ENCODE measurements at regions not wholly inside any gene's neighbourhood (a gene's known extent, or its start where the extent isn't known, plus 50 kb on each side); places are given as distances from the start of the nearest gene placed in this dataset.

- TF ChIP-seq CTCF (IDR thresholded peaks at IDR 0.05): no peak
- no peak for DNase-seq
- no peak for ATAC-seq
- no CpG with 5 or more reads among the region's 2 CpGs for WGBS (ENCODE audit: insufficient coverage)
- Mint-ChIP-seq H3K4me3 (no peak overlapping the region), H3K27ac (no peak overlapping the region), H3K4me1 (no peaks in the 10 kb centered on the region), H3K9me3 (no peaks in the 10 kb centered on the region), H3K27me3 (ENCODE audit: low read depth in 2 of 2) (peaks cover 0 to 3% of the 10 kb centered on the region in 2 donors), H3K36me3 (no peaks in the 10 kb centered on the region)
- intact Hi-C loops (cut with micrococcal nuclease): no loop called here
- H3K27ac ChIP-seq (ENCODE audit: low read length): no peak overlapping the region
- H3K27me3 ChIP-seq (ENCODE audit: control insufficient read depth, insufficient read depth, low read length): no peaks in the 10 kb centered on the region
- no peaks in the 10 kb centered on the region for H3K9me3 ChIP-seq (ENCODE audit: control insufficient read depth, insufficient read depth, low read length)
- peaks cover 8% of the 10 kb centered on the region for H3K4me1 ChIP-seq (ENCODE audit: control insufficient read depth, insufficient read depth, low read length)
- no peak overlapping the region for H3K4me3 ChIP-seq (ENCODE audit: low read length)
- H3K36me3 ChIP-seq (ENCODE audit: control insufficient read depth, insufficient read depth, low read length): no peaks in the 10 kb centered on the region
These were observed 209.7 kb downstream of the BCAT1 start for GRCh38 chr12:24739106-24739779.

- Histone ChIP-seq H3K4me1 (ENCODE audit: control insufficient read depth, insufficient read depth, low read length) (peaks cover 8% of the 10 kb centered on the region), H3K27ac (ENCODE audit: low read length) (no peak overlapping the region), H3K36me3 (ENCODE audit: control insufficient read depth, insufficient read depth, low read length) (no peaks in the 10 kb centered on the region), H3K9me3 (ENCODE audit: control insufficient read depth, insufficient read depth, low read length) (no peaks in the 10 kb centered on the region), H3K27me3 (ENCODE audit: control insufficient read depth, insufficient read depth, low read length) (no peaks in the 10 kb centered on the region), H3K4me3 (ENCODE audit: low read length) (no peak overlapping the region)
- intact Hi-C loops (cut with micrococcal nuclease): no loop called here
- no peak overlapping the region for H3K4me3 Mint-ChIP-seq
- WGBS (ENCODE audit: insufficient coverage): 100% methylated on average over 1 of the region's 2 CpGs
- no peak for DNase-seq
- ATAC-seq: no peak
- no peaks in the 10 kb centered on the region for H3K9me3 Mint-ChIP-seq
- TF ChIP-seq CTCF (IDR thresholded peaks at IDR 0.05): no peak
- H3K36me3 Mint-ChIP-seq: no peaks in the 10 kb centered on the region
- H3K27me3 Mint-ChIP-seq (ENCODE audit: low read depth in 2 of 2): peaks cover 0 to 3% of the 10 kb centered on the region in 2 donors
- no peaks in the 10 kb centered on the region for H3K4me1 Mint-ChIP-seq
- no peak overlapping the region for H3K27ac Mint-ChIP-seq
These were observed 210.5 kb downstream of the BCAT1 start for GRCh38 chr12:24738441-24738840.

GRCh38 chr12:24731596-24731995 is 217.3 kb downstream of the BCAT1 start:
- Mint-ChIP-seq H3K27ac (no peak overlapping the region), H3K9me3 (no peaks in the 10 kb centered on the region), H3K4me1 (peaks cover 11 to 12% of the 10 kb centered on the region in 2 donors)

More at GRCh38 chr12:24731596-24731995, 217.3 kb downstream of the BCAT1 start:
- Histone ChIP-seq H3K27me3 (ENCODE audit: control insufficient read depth, insufficient read depth, low read length) (no peaks in the 10 kb centered on the region), H3K36me3 (ENCODE audit: control insufficient read depth, insufficient read depth, low read length) (no peaks in the 10 kb centered on the region), H3K27ac (ENCODE audit: low read length) (no peak overlapping the region), H3K4me1 (ENCODE audit: control insufficient read depth, insufficient read depth, low read length) (no peaks in the 10 kb centered on the region), H3K9me3 (ENCODE audit: control insufficient read depth, insufficient read depth, low read length) (no peaks in the 10 kb centered on the region), H3K4me3 (ENCODE audit: low read length) (no peak overlapping the region)
- Mint-ChIP-seq H3K4me3 (no peak overlapping the region), H3K27me3 (ENCODE audit: low read depth in 2 of 2) (peaks cover 0 to 3% of the 10 kb centered on the region in 2 donors), H3K36me3 (no peaks in the 10 kb centered on the region)
- intact Hi-C loops (cut with micrococcal nuclease): no loop called here
- TF ChIP-seq CTCF (IDR thresholded peaks at IDR 0.05): no peak
- no peak for DNase-seq
- no peak for ATAC-seq
- 100% methylated on average over 1 of the region's 1 CpG for WGBS (ENCODE audit: insufficient coverage)
